GM12891 (cell line): ENCODE measurements at regions not wholly inside any gene's neighbourhood (a gene's known extent, or its start where the extent isn't known, plus 50 kb on each side); places are given as distances from the start of the nearest gene placed in this dataset.

Experiments
- PAX5 ChIP-seq: IDR thresholded peaks from 2 replicates; pipeline ENCODE4 v1.6.1; 2011; ENCODE audit warnings: low read length, moderate library complexity, mild to moderate bottlenecking; ENCODE audit not compliant: insufficient read depth, severe bottlenecking
- POLR2A ChIP-seq: IDR thresholded peaks from 2 replicates; pipeline ENCODE4 v1.6.1; 2011; ENCODE audit warnings: low read depth, low read length, control low read depth
- POLR2AphosphoS5 ChIP-seq: IDR thresholded peaks from 2 replicates; pipeline ENCODE4 v1.6.1; 2011; ENCODE audit warnings: low read depth, low read length, control low read depth
- POU2F2 ChIP-seq: IDR thresholded peaks from 2 replicates; pipeline ENCODE4 v1.6.1; 2011; ENCODE audit warnings: low read depth, mild to moderate bottlenecking, control low read depth, low read length, moderate library complexity
- TAF1 ChIP-seq: IDR thresholded peaks from 2 replicates; pipeline ENCODE4 v1.6.1; 2011; ENCODE audit warnings: low read depth, low read length, control low read depth

DNA sequence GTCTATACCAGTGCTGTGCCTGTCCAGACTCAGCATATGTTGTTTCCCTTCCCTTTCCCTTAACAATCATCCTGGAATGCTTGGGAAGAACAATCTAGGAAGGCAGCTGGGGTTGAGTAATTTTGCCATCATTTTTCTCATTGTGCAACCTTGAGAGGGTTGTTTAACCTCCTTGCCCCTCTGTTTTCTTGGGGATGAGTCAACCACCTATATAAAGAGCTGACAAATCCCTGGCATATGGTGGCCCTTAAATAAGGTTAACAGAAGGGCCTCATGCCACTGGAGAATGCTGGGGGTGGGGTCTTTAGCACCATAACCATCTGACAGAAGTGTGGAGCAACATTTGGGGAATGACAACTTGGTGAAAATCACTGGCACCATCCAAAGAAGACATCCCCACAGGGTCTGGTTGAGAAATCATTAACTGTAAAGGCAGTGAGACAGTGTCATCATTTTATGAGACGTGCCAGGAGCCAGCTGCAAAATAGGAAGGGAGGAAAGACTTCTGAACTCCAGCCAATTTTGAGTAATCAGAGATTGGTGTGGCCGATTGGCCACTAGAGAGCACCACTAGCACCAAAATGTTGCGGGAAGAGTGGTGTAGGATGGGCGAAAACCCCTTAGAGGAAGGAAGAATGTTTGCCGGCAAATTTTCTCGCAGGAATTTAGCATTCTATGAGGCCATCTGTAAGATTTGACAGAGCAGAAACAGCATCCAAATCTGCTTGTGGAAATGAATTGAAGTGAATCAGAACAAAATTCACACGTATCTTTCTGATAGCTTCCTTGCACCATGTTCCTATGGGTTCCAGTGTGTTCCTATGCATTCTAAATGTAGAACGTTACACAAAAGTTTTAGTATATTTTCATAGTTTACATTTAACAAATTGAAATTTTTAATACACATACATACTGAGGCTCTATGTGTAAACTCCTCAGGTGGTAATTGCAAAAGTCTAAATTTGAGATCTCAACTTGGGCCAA is 113.8 kb downstream of the MSX2 start:
- TF ChIP-seq POLR2A, result no peak
- TF ChIP-seq POLR2AphosphoS5, result no peak
- TF ChIP-seq POU2F2, result no peak
- no peak for TF ChIP-seq TAF1
- TF ChIP-seq PAX5, result no peak
